ENCODE measurements at regions not wholly inside any gene's neighbourhood (a gene's known extent, or its start where the extent isn't known, plus 50 kb on each side); places are given as distances from the start of the nearest gene placed in this dataset.

DNA sequence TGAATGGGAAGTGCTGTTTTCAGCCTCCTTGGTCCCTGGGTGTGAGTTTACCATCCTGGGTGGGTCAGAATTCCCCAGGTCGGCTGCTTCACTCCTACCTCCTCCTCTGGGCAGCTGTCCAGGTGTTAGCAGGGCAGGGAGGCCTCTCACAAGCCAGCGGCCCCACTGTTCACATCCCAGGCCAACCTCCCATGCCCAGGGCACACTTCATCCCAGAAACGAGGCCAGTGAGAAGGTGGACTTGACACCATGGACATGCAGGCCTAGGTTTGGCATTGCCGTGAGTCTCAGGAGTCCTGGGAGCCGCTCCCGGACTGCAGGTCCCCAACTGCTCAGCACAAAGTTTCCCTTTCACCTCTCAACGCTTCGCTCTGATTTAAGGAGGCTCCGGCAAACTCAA, 229.6 kb upstream of the IRX2 start:
- POLR2A ChIA-PET: no interaction called here
- TF ChIP-seq CTCF (IDR thresholded peaks at IDR 0.05; ENCODE audit: insufficient read depth, low read depth, low read length): no peak
- no peak for DNase-seq (ENCODE audit: low read depth)
- H3K4me3 ChIP-seq (ENCODE audit: low read depth, low read length): no peak overlapping the region
- CTCF ChIA-PET: no interaction called here
- H3K27me3 ChIP-seq (ENCODE audit: control insufficient read depth, insufficient read depth, low read length): no peaks in the 10 kb centered on the region
- H3K36me3 ChIP-seq (ENCODE audit: control insufficient read depth, insufficient read depth, low read length): no peaks in the 10 kb centered on the region

DNA sequence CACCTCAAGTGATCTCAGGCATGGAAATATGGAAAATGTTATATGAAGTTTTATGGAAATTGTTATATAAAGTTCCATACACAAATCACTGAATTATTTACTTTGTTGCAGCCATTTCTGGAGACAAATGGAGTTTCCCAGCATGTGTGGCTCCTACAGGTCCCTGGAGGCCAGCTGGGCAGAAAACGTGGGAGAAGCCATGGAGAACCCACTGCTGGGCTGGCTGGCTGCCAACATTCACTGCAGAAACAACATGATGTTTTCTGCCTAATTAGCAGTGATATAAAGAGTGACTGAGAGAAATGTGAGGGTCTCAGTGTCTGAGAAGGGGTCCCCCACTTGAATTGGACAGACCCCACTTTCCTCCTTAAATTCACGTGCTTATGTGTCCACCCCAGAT, 208.8 kb upstream of the IRX2 start:
- DNase-seq (ENCODE audit: low read depth): no peak
- Histone ChIP-seq H3K36me3 (ENCODE audit: control insufficient read depth, insufficient read depth, low read length) (no peaks in the 10 kb centered on the region), H3K4me3 (ENCODE audit: low read depth, low read length) (no peak overlapping the region), H3K27me3 (ENCODE audit: control insufficient read depth, insufficient read depth, low read length) (no peaks in the 10 kb centered on the region)
- no peak for TF ChIP-seq CTCF (IDR thresholded peaks at IDR 0.05; ENCODE audit: insufficient read depth, low read depth, low read length)
- ChIA-PET POLR2A (no interaction called here), CTCF (no interaction called here)

DNA sequence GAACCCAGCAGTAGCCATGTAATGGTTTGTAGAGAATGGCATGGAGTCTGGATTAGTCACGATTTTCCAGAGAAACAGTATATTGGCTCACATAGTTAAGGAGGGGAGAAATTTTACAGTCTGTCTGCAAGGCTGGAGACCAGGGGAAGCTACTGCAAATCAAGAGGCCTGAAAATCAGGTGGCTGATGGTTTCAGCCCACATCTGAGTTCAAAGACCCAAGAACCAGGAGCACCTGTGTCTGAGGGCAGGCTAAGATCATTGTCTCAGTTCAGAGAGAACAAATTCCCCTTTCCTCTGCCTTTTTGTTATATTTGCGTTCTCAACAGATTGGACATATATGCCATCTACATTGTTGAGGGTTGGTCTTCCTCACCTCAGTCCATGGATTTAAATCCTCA, 207.5 kb upstream of the IRX2 start:
- ChIA-PET POLR2A (no interaction called here), CTCF (no interaction called here)
- TF ChIP-seq CTCF (IDR thresholded peaks at IDR 0.05; ENCODE audit: insufficient read depth, low read depth, low read length): no peak
- DNase-seq (ENCODE audit: low read depth): no peak
- Histone ChIP-seq H3K4me3 (ENCODE audit: low read depth, low read length) (no peak overlapping the region), H3K36me3 (ENCODE audit: control insufficient read depth, insufficient read depth, low read length) (no peaks in the 10 kb centered on the region), H3K27me3 (ENCODE audit: control insufficient read depth, insufficient read depth, low read length) (no peaks in the 10 kb centered on the region)

GRCh38 chr5:2948875-2949274, 197.4 kb upstream of the IRX2 start:
- no peak for DNase-seq (ENCODE audit: low read depth)
- Histone ChIP-seq H3K27me3 (ENCODE audit: control insufficient read depth, insufficient read depth, low read length) (no peaks in the 10 kb centered on the region), H3K4me3 (ENCODE audit: low read depth, low read length) (no peak overlapping the region), H3K36me3 (ENCODE audit: control insufficient read depth, insufficient read depth, low read length) (no peaks in the 10 kb centered on the region)
- POLR2A ChIA-PET: no interaction called here
- TF ChIP-seq CTCF (IDR thresholded peaks at IDR 0.05; ENCODE audit: insufficient read depth, low read depth, low read length): no peak
- CTCF ChIA-PET: no interaction called here

GRCh38 chr5:2946315-2946714, 194.8 kb upstream of the IRX2 start:
- POLR2A ChIA-PET: no interaction called here

More at GRCh38 chr5:2946315-2946714, 194.8 kb upstream of the IRX2 start:
- Histone ChIP-seq H3K36me3 (ENCODE audit: control insufficient read depth, insufficient read depth, low read length) (no peaks in the 10 kb centered on the region), H3K4me3 (ENCODE audit: low read depth, low read length) (no peak overlapping the region), H3K27me3 (ENCODE audit: control insufficient read depth, insufficient read depth, low read length) (no peaks in the 10 kb centered on the region)
- no peak for TF ChIP-seq CTCF (IDR thresholded peaks at IDR 0.05; ENCODE audit: insufficient read depth, low read depth, low read length)
- CTCF ChIA-PET: no interaction called here
- no peak for DNase-seq (ENCODE audit: low read depth)
